ENCODE measurements at regions not wholly inside any gene's neighbourhood (a gene's known extent, or its start where the extent isn't known, plus 50 kb on each side); places are given as distances from the start of the nearest gene placed in this dataset.

GRCh38 chr10:29838539-29838938 lies 203.8 kb upstream of the SVIL start:
- TF ChIP-seq YY1 (IDR thresholded peaks at IDR 0.05; ENCODE audit: insufficient read depth, insufficient read length) (no peak), ZNF274 (IDR thresholded peaks at IDR 0.05; ENCODE audit: low read depth, low read length) (no peak)
